NCI-H2107 treated with DMSO at 0.1 percent for 48 hours (cell line): ENCODE measurements at regions not wholly inside any gene's neighbourhood (a gene's known extent, or its start where the extent isn't known, plus 50 kb on each side); places are given as distances from the start of the nearest gene placed in this dataset.
"Not testable (repeated sequence)": the region's sequence is repeated elsewhere in the genome, so short reads cannot be mapped to it uniquely, and the experiment has no call there.

ENCODE experiments used
- DNase-seq: peaks from one replicate; lab custom pipeline; 2025; ENCODE audit not compliant: unreplicated experiment; lab: John Stamatoyannopoulos, UW

GRCh38 chr10:123221418-123221817 lies 67.2 kb downstream of the BUB3 start:
- DNase-seq, result no peak

- DNase-seq, result no peak
These were observed 68.6 kb downstream of the BUB3 start for GRCh38 chr10:123222832-123223231.

- no peak for DNase-seq
These were observed 73.5 kb downstream of the BUB3 start for GRCh38 chr10:123227706-123228105.

GRCh38 chr10:123229927-123230630 lies 75.9 kb downstream of the BUB3 start:
- DNase-seq, result no peak

GRCh38 chr10:123232879-123233278 lies 78.7 kb downstream of the BUB3 start:
- not testable (repeated sequence) for DNase-seq

- DNase-seq, result not testable (repeated sequence)
These were observed 80.8 kb downstream of the BUB3 start for GRCh38 chr10:123235014-123235413.

GRCh38 chr10:123236126-123236525 lies 81.9 kb downstream of the BUB3 start:
- no peak for DNase-seq

GRCh38 chr10:123240250-123240649 lies 86.0 kb downstream of the BUB3 start:
- no peak for DNase-seq

GRCh38 chr10:123240776-123241175 lies 86.6 kb downstream of the BUB3 start:
- DNase-seq, result no peak

GRCh38 chr10:123241391-123242141 lies 87.4 kb downstream of the BUB3 start:
- no peak for DNase-seq

GRCh38 chr10:123244747-123245146 lies 90.5 kb downstream of the BUB3 start:
- no peak for DNase-seq

GRCh38 chr10:123245264-123245663 lies 91.1 kb downstream of the BUB3 start:
- no peak for DNase-seq

- no peak for DNase-seq
These were observed 95.7 kb downstream of the BUB3 start for GRCh38 chr10:123249894-123250293.

- no peak for DNase-seq
These were observed 96.4 kb downstream of the BUB3 start for GRCh38 chr10:123250640-123251039.

- DNase-seq, result no peak
These were observed 98.6 kb downstream of the BUB3 start for GRCh38 chr10:123252779-123253178.

GRCh38 chr10:123254343-123254742 lies 100.1 kb downstream of the BUB3 start:
- not testable (repeated sequence) for DNase-seq

- DNase-seq, result no peak
These were observed 103.8 kb downstream of the BUB3 start for GRCh38 chr10:123257904-123258456.

- DNase-seq, result no peak
These were observed 104.9 kb downstream of the BUB3 start for GRCh38 chr10:123259081-123259480.

- no peak for DNase-seq
These were observed 105.6 kb downstream of the BUB3 start for GRCh38 chr10:123259791-123260190.

- DNase-seq, result no peak
These were observed 108.3 kb downstream of the BUB3 start for GRCh38 chr10:123262456-123262855.

GRCh38 chr10:123266971-123267370 lies 112.8 kb downstream of the BUB3 start:
- DNase-seq, result no peak

GRCh38 chr10:123269017-123269552 lies 114.9 kb downstream of the BUB3 start:
- DNase-seq, result no peak
